ENCODE measurements at regions not wholly inside any gene's neighbourhood (a gene's known extent, or its start where the extent isn't known, plus 50 kb on each side); places are given as distances from the start of the nearest gene placed in this dataset.
A peak's percentile ranks its signal among the peaks of the same experiment; 100 is the strongest.
"Not testable (repeated sequence)": the region's sequence is repeated elsewhere in the genome, so short reads cannot be mapped to it uniquely, and the experiment has no call there.

- no CpG with 5 or more reads among the region's 8 CpGs for WGBS, 2 donors
- H3K36me3 ChIP-seq (ENCODE audit: control insufficient read depth in 1 of 2, insufficient read depth in 2 of 2, low read length in 1 of 2); H3K4me3 ChIP-seq (ENCODE audit: low read length in 2 of 2); H3K4me1 ChIP-seq (ENCODE audit: control insufficient read depth in 1 of 2, insufficient read depth in 2 of 2, low read length in 2 of 2); H3K27ac ChIP-seq (ENCODE audit: low read depth in 1 of 2, low read length in 2 of 2); intact Hi-C loops (cut with DNase I); H3K9me3 ChIP-seq (ENCODE audit: control insufficient read depth, low read length); ATAC-seq (ENCODE audit: low FRiP score); H3K27me3 ChIP-seq (ENCODE audit: control insufficient read depth in 1 of 2, insufficient read depth in 2 of 2, low read length in 1 of 2); DNase-seq: not testable (repeated sequence)
These were observed 102.8 kb downstream of the POTEB start for GRCh38 chr15:21774760-21775159.

GRCh38 chr15:21766524-21766923 is 111.0 kb downstream of the POTEB start:
- DNase-seq; H3K4me1 ChIP-seq (ENCODE audit: control insufficient read depth in 1 of 2, insufficient read depth in 2 of 2, low read length in 2 of 2); H3K27me3 ChIP-seq (ENCODE audit: control insufficient read depth in 1 of 2, insufficient read depth in 2 of 2, low read length in 1 of 2); intact Hi-C loops (cut with DNase I); H3K27ac ChIP-seq (ENCODE audit: low read depth in 1 of 2, low read length in 2 of 2); H3K4me3 ChIP-seq (ENCODE audit: low read length in 2 of 2); H3K9me3 ChIP-seq (ENCODE audit: control insufficient read depth, low read length); ATAC-seq (ENCODE audit: low FRiP score); H3K36me3 ChIP-seq (ENCODE audit: control insufficient read depth in 1 of 2, insufficient read depth in 2 of 2, low read length in 1 of 2): not testable (repeated sequence)
- no CpG with 5 or more reads among the region's 3 CpGs for WGBS, 2 donors

- WGBS, 2 donors, result 20 to 21% methylated on average over 2 of the region's 2 CpGs
- intact Hi-C loops (cut with DNase I), result not testable (repeated sequence)
These were observed 113.8 kb downstream of the POTEB start for GRCh38 chr15:21763756-21764155.

GRCh38 chr15:21760250-21761023 is 117.1 kb downstream of the POTEB start:
- intact Hi-C loops (cut with DNase I), result not testable (repeated sequence)

More at GRCh38 chr15:21763756-21764155, 113.8 kb downstream of the POTEB start:
- not testable (repeated sequence) for H3K4me1 ChIP-seq (ENCODE audit: control insufficient read depth in 1 of 2, insufficient read depth in 2 of 2, low read length in 2 of 2); H3K36me3 ChIP-seq (ENCODE audit: control insufficient read depth in 1 of 2, insufficient read depth in 2 of 2, low read length in 1 of 2); H3K4me3 ChIP-seq (ENCODE audit: low read length in 2 of 2); H3K27me3 ChIP-seq (ENCODE audit: control insufficient read depth in 1 of 2, insufficient read depth in 2 of 2, low read length in 1 of 2); ATAC-seq (ENCODE audit: low FRiP score); H3K9me3 ChIP-seq (ENCODE audit: control insufficient read depth, low read length); H3K27ac ChIP-seq (ENCODE audit: low read depth in 1 of 2, low read length in 2 of 2)
- peak in 1 of 2 donors; percentile 55 for DNase-seq

GRCh38 chr15:21759401-21760165 is 118.0 kb downstream of the POTEB start:
- H3K27me3 ChIP-seq (ENCODE audit: control insufficient read depth in 1 of 2, insufficient read depth in 2 of 2, low read length in 1 of 2); H3K9me3 ChIP-seq (ENCODE audit: control insufficient read depth, low read length); ATAC-seq (ENCODE audit: low FRiP score); DNase-seq; H3K36me3 ChIP-seq (ENCODE audit: control insufficient read depth in 1 of 2, insufficient read depth in 2 of 2, low read length in 1 of 2); H3K27ac ChIP-seq (ENCODE audit: low read depth in 1 of 2, low read length in 2 of 2); intact Hi-C loops (cut with DNase I); H3K4me1 ChIP-seq (ENCODE audit: control insufficient read depth in 1 of 2, insufficient read depth in 2 of 2, low read length in 2 of 2); H3K4me3 ChIP-seq (ENCODE audit: low read length in 2 of 2): not testable (repeated sequence)
- WGBS, 2 donors, result 44% methylated on average over 1 of the region's 4 CpGs; no CpG with 5 or more reads in 1 of the 2 donors

More at GRCh38 chr15:21760250-21761023, 117.1 kb downstream of the POTEB start:
- H3K4me3 ChIP-seq (ENCODE audit: low read length in 2 of 2); H3K27ac ChIP-seq (ENCODE audit: low read depth in 1 of 2, low read length in 2 of 2); H3K27me3 ChIP-seq (ENCODE audit: control insufficient read depth in 1 of 2, insufficient read depth in 2 of 2, low read length in 1 of 2); H3K9me3 ChIP-seq (ENCODE audit: control insufficient read depth, low read length); H3K36me3 ChIP-seq (ENCODE audit: control insufficient read depth in 1 of 2, insufficient read depth in 2 of 2, low read length in 1 of 2); H3K4me1 ChIP-seq (ENCODE audit: control insufficient read depth in 1 of 2, insufficient read depth in 2 of 2, low read length in 2 of 2); DNase-seq; ATAC-seq (ENCODE audit: low FRiP score): not testable (repeated sequence)
- 38 to 63% methylated on average over 2 to 3 of the region's 8 CpGs for WGBS, 2 donors

- intact Hi-C loops (cut with DNase I); H3K4me1 ChIP-seq (ENCODE audit: control insufficient read depth in 1 of 2, insufficient read depth in 2 of 2, low read length in 2 of 2); ATAC-seq (ENCODE audit: low FRiP score); H3K27ac ChIP-seq (ENCODE audit: low read depth in 1 of 2, low read length in 2 of 2); DNase-seq; H3K27me3 ChIP-seq (ENCODE audit: control insufficient read depth in 1 of 2, insufficient read depth in 2 of 2, low read length in 1 of 2); H3K4me3 ChIP-seq (ENCODE audit: low read length in 2 of 2); H3K36me3 ChIP-seq (ENCODE audit: control insufficient read depth in 1 of 2, insufficient read depth in 2 of 2, low read length in 1 of 2); H3K9me3 ChIP-seq (ENCODE audit: control insufficient read depth, low read length): not testable (repeated sequence)
- WGBS, 2 donors, result no CpG with 5 or more reads among the region's 2 CpGs
These were observed 123.7 kb downstream of the POTEB start for GRCh38 chr15:21753838-21754237.

- H3K4me3 ChIP-seq (ENCODE audit: low read length in 2 of 2); H3K9me3 ChIP-seq (ENCODE audit: control insufficient read depth, low read length); H3K36me3 ChIP-seq (ENCODE audit: control insufficient read depth in 1 of 2, insufficient read depth in 2 of 2, low read length in 1 of 2); intact Hi-C loops (cut with DNase I); ATAC-seq (ENCODE audit: low FRiP score); H3K4me1 ChIP-seq (ENCODE audit: control insufficient read depth in 1 of 2, insufficient read depth in 2 of 2, low read length in 2 of 2); H3K27me3 ChIP-seq (ENCODE audit: control insufficient read depth in 1 of 2, insufficient read depth in 2 of 2, low read length in 1 of 2); DNase-seq; H3K27ac ChIP-seq (ENCODE audit: low read depth in 1 of 2, low read length in 2 of 2): not testable (repeated sequence)
- WGBS, 2 donors, result 42 to 53% methylated on average over 2 to 4 of the region's 9 CpGs
These were observed 125.2 kb downstream of the POTEB start for GRCh38 chr15:21752124-21752957.

GRCh38 chr15:21749173-21749572 is 128.4 kb downstream of the POTEB start:
- H3K27me3 ChIP-seq (ENCODE audit: control insufficient read depth in 1 of 2, insufficient read depth in 2 of 2, low read length in 1 of 2); ATAC-seq (ENCODE audit: low FRiP score); H3K4me1 ChIP-seq (ENCODE audit: control insufficient read depth in 1 of 2, insufficient read depth in 2 of 2, low read length in 2 of 2); H3K4me3 ChIP-seq (ENCODE audit: low read length in 2 of 2); H3K36me3 ChIP-seq (ENCODE audit: control insufficient read depth in 1 of 2, insufficient read depth in 2 of 2, low read length in 1 of 2); DNase-seq; intact Hi-C loops (cut with DNase I); H3K27ac ChIP-seq (ENCODE audit: low read depth in 1 of 2, low read length in 2 of 2); H3K9me3 ChIP-seq (ENCODE audit: control insufficient read depth, low read length): not testable (repeated sequence)
- 69 to 90% methylated on average over 2 to 3 of the region's 5 CpGs for WGBS, 2 donors

Measured in aorta (tissue), 5 donors.